HG03469 (cell line): ENCODE measurements at regions not wholly inside any gene's neighbourhood (a gene's known extent, or its start where the extent isn't known, plus 50 kb on each side); places are given as distances from the start of the nearest gene placed in this dataset.

Source experiments
- ATAC-seq: cut with Tn5 transposase; IDR thresholded peaks from one replicate; pipeline ENCODE4 v1.9.1; 2021; ENCODE audit warnings: mild to moderate bottlenecking, moderate library complexity, moderate number of reproducible peaks; ENCODE audit not compliant: unreplicated experiment

GRCh38 chr1:163406772-163407171 is 85.0 kb downstream of the NUF2 start:
- no peak for ATAC-seq

GRCh38 chr1:163408262-163408661 is 86.5 kb downstream of the NUF2 start:
- ATAC-seq = no peak

- no peak for ATAC-seq
Measured at GRCh38 chr1:163410073-163410999, 88.6 kb downstream of the NUF2 start.

DNA sequence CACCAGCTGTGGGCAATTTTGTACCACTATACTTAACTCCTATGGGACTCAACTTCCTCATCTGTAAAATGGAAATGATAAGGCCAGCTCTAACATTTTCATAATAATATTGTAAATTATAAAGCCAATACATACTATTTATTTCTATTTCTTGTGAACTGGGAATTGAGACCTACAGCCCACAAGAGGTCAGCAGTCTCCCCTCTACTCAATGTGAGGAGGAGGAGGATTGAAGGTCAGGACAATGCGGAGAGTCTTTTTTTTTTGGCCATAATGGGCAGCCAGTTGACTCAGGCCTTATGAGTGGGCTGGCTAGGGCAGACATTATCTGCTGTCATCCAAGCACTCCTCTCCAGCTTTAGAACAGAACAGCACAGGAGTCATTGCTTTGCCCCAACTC is 90.5 kb downstream of the NUF2 start:
- no peak for ATAC-seq

DNA sequence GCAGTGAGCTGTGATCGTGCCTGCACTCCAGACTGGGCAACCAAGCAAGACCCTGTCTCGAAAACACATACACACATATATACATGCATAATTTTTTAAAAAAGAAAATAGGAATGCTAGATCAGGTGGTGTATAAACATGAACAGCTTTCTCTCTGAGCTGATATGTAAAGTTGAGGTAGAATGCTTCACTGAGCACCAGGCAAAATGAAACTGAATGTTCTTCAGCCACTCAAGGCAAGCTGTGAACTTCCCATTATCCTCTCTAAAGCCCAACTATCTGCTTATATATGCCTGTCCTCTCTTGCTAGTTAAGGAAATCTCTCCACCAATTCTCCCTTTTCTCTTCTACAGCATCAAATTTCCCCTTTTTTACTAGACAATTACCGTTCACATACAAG is 93.0 kb downstream of the NUF2 start:
- ATAC-seq = peak; percentile 97

GRCh38 chr1:163421701-163422100 is 99.9 kb downstream of the NUF2 start:
- no peak for ATAC-seq

- ATAC-seq = no peak
Measured at GRCh38 chr1:163422738-163423404, 101.1 kb downstream of the NUF2 start.

DNA sequence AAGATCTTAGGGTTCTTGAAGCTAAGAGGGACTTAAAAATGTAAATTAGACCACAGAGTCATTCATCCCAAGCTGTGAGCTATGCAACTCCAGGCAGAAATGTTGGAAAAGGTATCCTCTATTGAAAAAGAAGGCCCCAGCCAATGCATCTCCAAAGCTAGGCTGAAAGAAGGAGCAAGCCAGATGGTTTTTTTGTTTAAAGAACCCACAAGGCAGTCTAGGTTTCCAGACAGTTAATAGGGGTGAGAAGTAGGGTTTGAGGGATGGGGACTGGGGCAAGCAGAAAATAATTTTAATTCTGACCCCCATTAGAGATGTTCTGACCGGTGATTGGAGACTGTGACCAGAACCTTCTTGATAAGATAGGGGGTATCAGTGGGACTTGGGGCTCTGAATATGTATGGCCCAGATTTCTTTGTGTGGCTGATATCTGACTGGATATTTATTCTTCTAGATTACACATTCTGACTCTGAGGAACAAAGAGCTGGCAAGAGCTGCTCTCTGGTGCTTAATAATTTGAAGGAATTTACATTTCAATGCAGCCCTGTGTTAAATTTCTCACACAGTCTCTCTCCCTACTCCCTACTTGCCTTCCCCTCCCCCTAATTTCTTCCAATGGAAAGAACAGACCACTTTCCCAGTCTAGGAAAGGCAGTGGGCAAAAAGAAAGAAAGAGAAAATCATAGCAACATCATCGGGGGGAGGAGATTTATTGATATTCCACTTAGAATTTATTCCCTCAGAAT is 104.9 kb downstream of the NUF2 start:
- no peak for ATAC-seq

DNA sequence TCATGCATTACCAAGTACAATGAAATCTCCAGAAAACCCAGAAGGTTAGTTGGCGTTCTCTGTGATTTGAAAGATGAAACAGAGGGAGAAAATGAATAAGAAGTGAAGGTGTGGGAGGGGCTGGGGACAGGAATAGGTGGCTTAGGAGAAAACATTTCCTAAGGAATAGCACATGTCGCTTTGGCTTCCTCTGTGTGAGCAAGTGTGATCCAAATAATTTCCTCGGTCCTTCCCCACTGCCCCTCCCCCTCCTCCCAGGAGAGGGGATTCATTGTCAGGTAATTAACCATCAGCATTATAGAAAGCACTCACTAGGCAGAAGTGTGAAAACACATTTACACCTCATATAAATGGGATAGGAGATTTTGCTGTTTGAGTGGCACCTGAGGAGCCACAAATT is 105.5 kb downstream of the NUF2 start:
- no peak for ATAC-seq

DNA sequence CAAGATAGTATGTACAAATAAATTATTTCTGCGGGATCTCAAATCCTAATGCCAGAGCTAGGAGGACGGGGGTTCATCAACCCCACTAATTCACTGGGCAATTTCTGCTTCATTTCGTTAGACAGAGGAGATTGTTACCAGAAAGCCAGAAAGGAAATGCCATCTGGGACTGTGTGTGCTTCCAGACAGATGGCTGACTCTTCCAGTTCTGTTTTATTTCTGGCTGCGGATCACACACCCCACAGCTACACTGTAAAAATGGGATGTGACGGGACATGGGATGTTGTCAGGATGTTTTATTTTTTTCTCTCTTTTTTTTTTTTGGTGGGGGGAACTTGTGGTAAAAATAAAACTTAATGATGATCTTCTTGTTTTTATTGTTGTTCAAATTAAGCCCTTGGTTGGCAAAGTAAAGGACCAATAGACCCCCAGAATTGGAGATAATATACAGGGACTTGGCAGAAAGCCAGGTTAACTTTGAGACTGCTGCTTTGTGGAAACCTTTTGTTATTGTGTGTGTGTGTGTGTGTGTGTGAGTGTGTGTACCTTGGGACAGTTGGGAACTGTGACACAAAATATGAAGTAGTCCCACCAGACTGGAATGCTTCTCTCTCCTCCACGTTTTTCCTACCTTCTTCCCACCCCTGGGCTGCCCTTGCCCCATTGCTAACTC is 114.5 kb downstream of the NUF2 start:
- no peak for ATAC-seq

GRCh38 chr1:163439471-163439870 is 117.7 kb downstream of the NUF2 start:
- ATAC-seq = no peak

DNA sequence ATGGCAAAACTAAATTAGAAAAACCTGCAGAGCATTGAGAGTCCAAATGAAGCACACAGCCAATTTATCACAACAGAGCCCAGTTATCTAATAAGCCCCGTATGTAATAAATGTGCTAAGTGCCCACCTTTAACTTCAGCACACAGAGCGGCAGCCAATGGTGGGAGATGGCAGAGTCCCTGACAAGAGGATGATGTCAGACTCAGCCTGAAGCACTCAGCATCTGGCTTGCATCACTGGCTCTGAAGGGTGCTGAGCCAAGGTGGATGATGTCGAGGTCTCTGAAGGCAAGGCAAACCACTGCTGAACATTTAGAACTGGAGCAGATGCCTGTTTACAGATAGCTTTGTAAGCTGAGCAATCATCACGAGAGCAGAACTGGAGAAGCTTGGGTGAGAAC is 118.3 kb downstream of the NUF2 start:
- no peak for ATAC-seq

GRCh38 chr1:163442231-163442879 is 120.6 kb downstream of the NUF2 start:
- no peak for ATAC-seq

DNA sequence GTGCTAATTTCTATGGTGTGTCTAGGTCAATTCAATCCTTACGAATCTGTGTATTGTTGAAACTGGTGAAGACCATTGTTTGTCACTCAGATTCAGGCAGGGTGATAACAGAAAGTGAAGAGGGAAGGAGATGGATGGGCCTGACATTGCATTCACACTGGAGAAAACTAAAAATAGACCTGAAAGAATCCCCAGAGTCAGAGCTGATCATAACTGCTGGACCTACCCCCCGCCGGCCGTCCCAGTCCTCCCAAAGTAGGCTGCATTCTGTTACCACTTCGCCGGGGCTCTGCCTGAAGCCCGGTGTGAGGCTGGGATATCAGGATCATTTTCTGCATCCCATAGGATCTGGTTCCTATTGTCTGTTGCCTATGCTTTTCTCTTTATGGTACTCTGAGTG is 121.1 kb downstream of the NUF2 start:
- ATAC-seq = no peak

- no peak for ATAC-seq
Measured at GRCh38 chr1:163443863-163444262, 122.1 kb downstream of the NUF2 start.

GRCh38 chr1:163444665-163445064 is 122.9 kb downstream of the NUF2 start:
- ATAC-seq = no peak

DNA sequence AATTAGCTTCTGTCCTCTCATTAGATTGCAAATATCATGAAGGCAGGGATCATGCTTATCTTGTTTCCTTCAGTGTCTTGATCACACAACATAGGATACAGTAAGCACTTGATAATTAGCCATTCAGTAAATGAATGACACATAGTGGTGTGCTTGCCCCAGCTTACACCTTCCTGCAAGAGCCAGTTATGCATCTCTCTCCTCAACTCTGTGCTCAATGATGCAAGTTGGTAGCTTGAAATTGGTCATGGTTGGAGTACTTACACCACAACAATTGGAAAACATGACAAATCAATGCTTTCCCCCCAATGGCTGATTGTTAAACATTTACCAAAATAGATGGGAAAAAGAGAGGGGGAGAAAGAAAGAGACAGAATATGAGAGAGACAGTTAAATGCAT is 129.2 kb downstream of the NUF2 start:
- ATAC-seq = no peak

DNA sequence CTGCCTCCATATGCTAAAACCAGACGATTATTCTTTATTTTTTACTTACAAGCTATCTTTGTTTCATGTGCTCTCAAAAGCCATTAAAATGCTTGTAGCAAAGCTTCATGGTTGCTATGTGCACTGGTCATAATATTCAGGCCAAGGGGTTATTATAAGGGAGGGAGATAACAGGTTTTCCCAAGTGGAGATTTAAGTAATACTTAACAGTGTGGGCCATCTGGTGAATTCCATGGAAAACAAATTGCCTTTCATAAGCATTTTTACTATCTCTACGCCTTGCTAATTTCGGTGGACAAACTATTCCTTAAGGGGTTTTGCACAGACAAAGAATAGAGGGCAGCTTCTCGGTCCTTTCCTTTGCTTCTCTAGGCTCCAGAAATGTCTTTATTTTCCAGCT is 137.8 kb downstream of the NUF2 start:
- ATAC-seq = no peak

GRCh38 chr1:163467289-163467688 is 145.5 kb downstream of the NUF2 start:
- ATAC-seq = no peak
